ENCODE measurements at regions not wholly inside any gene's neighbourhood (a gene's known extent, or its start where the extent isn't known, plus 50 kb on each side); places are given as distances from the start of the nearest gene placed in this dataset.

GRCh38 chr5:145101246-145101645, 733.9 kb downstream of the PRELID2 start:
- H3K4me1 ChIP-seq: no peaks in the 10 kb centered on the region
- TF ChIP-seq POLR2AphosphoS5 (IDR thresholded peaks at IDR 0.05; ENCODE audit: insufficient read depth in 1 of 2, low read depth in 1 of 2): no peak
- H3K9me3 ChIP-seq: no peaks in the 10 kb centered on the region
- no peaks in the 10 kb centered on the region for H3K27me3 ChIP-seq
- DNase-seq (ENCODE audit: extremely low spot score in 2 of 2): no peak
- H3K27ac ChIP-seq: no peak overlapping the region
- intact Hi-C loops (cut with DNase I): no loop called here
- no peaks in the 10 kb centered on the region for H3K36me3 ChIP-seq
- H3K4me3 ChIP-seq: no peak overlapping the region

GRCh38 chr5:145090115-145090514, 745.0 kb downstream of the PRELID2 start:
- H3K9me3 ChIP-seq: no peaks in the 10 kb centered on the region
- no peak overlapping the region for H3K27ac ChIP-seq
- H3K4me1 ChIP-seq: no peaks in the 10 kb centered on the region
- intact Hi-C loops (cut with DNase I): no loop called here
- H3K4me3 ChIP-seq: no peak overlapping the region
- no peaks in the 10 kb centered on the region for H3K36me3 ChIP-seq
- H3K27me3 ChIP-seq: no peaks in the 10 kb centered on the region
- no peak for DNase-seq (ENCODE audit: extremely low spot score in 2 of 2)
- TF ChIP-seq CTCF (IDR thresholded peaks at IDR 0.05) (no peak), POLR2A (IDR thresholded peaks at IDR 0.05) (no peak), POLR2AphosphoS5 (IDR thresholded peaks at IDR 0.05; ENCODE audit: insufficient read depth in 1 of 2, low read depth in 1 of 2) (no peak)

GRCh38 chr5:145084834-145085233, 750.3 kb downstream of the PRELID2 start:
- Histone ChIP-seq H3K27ac (no peak overlapping the region), H3K4me3 (no peak overlapping the region), H3K4me1 (no peaks in the 10 kb centered on the region), H3K36me3 (no peaks in the 10 kb centered on the region), H3K9me3 (no peaks in the 10 kb centered on the region), H3K27me3 (no peaks in the 10 kb centered on the region)
- no peak for DNase-seq (ENCODE audit: extremely low spot score in 2 of 2)
- intact Hi-C loops (cut with DNase I): no loop called here
- no peak for TF ChIP-seq CTCF (IDR thresholded peaks at IDR 0.05)
- TF ChIP-seq POLR2A (IDR thresholded peaks at IDR 0.05): no peak
- TF ChIP-seq POLR2AphosphoS5 (IDR thresholded peaks at IDR 0.05; ENCODE audit: insufficient read depth in 1 of 2, low read depth in 1 of 2): no peak

- Histone ChIP-seq H3K4me3 (no peak overlapping the region), H3K4me1 (no peaks in the 10 kb centered on the region), H3K27me3 (no peaks in the 10 kb centered on the region), H3K36me3 (no peaks in the 10 kb centered on the region), H3K27ac (no peak overlapping the region), H3K9me3 (no peaks in the 10 kb centered on the region)
- no peak for TF ChIP-seq CTCF (IDR thresholded peaks at IDR 0.05)
- no peak for TF ChIP-seq POLR2A (IDR thresholded peaks at IDR 0.05)
- no peak for TF ChIP-seq POLR2AphosphoS5 (IDR thresholded peaks at IDR 0.05; ENCODE audit: insufficient read depth in 1 of 2, low read depth in 1 of 2)
- DNase-seq (ENCODE audit: extremely low spot score in 2 of 2): no peak
- intact Hi-C loops (cut with DNase I): no loop called here
Measured at GRCh38 chr5:145077028-145077427, 758.1 kb downstream of the PRELID2 start.

GRCh38 chr5:145076040-145076439, 759.1 kb downstream of the PRELID2 start:
- Histone ChIP-seq H3K36me3 (no peaks in the 10 kb centered on the region), H3K27ac (no peak overlapping the region), H3K4me3 (no peak overlapping the region), H3K9me3 (no peaks in the 10 kb centered on the region), H3K27me3 (no peaks in the 10 kb centered on the region), H3K4me1 (no peaks in the 10 kb centered on the region)
- TF ChIP-seq POLR2AphosphoS5 (IDR thresholded peaks at IDR 0.05; ENCODE audit: insufficient read depth in 1 of 2, low read depth in 1 of 2): no peak
- intact Hi-C loops (cut with DNase I): no loop called here
- DNase-seq (ENCODE audit: extremely low spot score in 2 of 2): no peak

- no peak for TF ChIP-seq CTCF (IDR thresholded peaks at IDR 0.05)
- no peak for TF ChIP-seq POLR2A (IDR thresholded peaks at IDR 0.05)
- TF ChIP-seq POLR2AphosphoS5 (IDR thresholded peaks at IDR 0.05; ENCODE audit: insufficient read depth in 1 of 2, low read depth in 1 of 2): no peak
- H3K36me3 ChIP-seq: no peaks in the 10 kb centered on the region
- H3K9me3 ChIP-seq: no peaks in the 10 kb centered on the region
- H3K4me3 ChIP-seq: no peak overlapping the region
- DNase-seq (ENCODE audit: extremely low spot score in 2 of 2): no peak
- intact Hi-C loops (cut with DNase I): no loop called here
- no peaks in the 10 kb centered on the region for H3K4me1 ChIP-seq
- no peak overlapping the region for H3K27ac ChIP-seq
- no peaks in the 10 kb centered on the region for H3K27me3 ChIP-seq
Measured at GRCh38 chr5:145072889-145073288, 762.3 kb downstream of the PRELID2 start.

All from vagina (tissue), 2 donors.